OCI-LY7 (cell line): ENCODE measurements at regions not wholly inside any gene's neighbourhood (a gene's known extent, or its start where the extent isn't known, plus 50 kb on each side); places are given as distances from the start of the nearest gene placed in this dataset.

Experiments used
- BruUV-seq: library from RNA; stranded (reverse); fragments of 400-500 nt; replicated peaks from 2 replicates; lab custom pipeline; 2021; lab: Mats Ljungman, UMichigan
- CTCF ChIA-PET: fragments of 300-600 bp; sonication (Branson Sonifier 250); formaldehyde crosslinking; loops from one replicate; lab custom pipeline; 2022; ENCODE audit warnings: antibody characterized with exemption; ENCODE audit not compliant: unreplicated experiment; lab: Charles Lee
- POLR2A ChIA-PET: fragments of 300-600 bp; sonication (Branson Sonifier 250); formaldehyde crosslinking; loops from one replicate; lab custom pipeline; 2022; ENCODE audit warnings: antibody characterized with exemption; lab: Charles Lee
- DNase-seq: peaks from one replicate; pipeline ENCODE4 v3.0.0-alpha.2; 2015; ENCODE audit warnings: low spot score
- H2AFZ ChIP-seq: fragments of 200-600 bp; sonication (generic), shearing (Covaris generic); 2 replicates; pipeline ENCODE4 v1.6.1; 2014; ENCODE audit warnings: mild to moderate bottlenecking, antibody characterized with exemption, low read length, moderate library complexity
- H3K27ac ChIP-seq: fragments of 200-600 bp; sonication (generic); 2 replicates; pipeline ENCODE4 v1.5.1; 2014; ENCODE audit warnings: mixed run types, low read depth, mild to moderate bottlenecking, moderate library complexity, low read length, inconsistent platforms; ENCODE audit not compliant: poor library complexity, severe bottlenecking
- H3K36me3 ChIP-seq: fragments of 200-600 bp; sonication (generic); 2 replicates; pipeline ENCODE4 v1.6.1; 2014; ENCODE audit warnings: mild to moderate bottlenecking, antibody characterized with exemption, low read length, moderate library complexity, mixed read lengths; ENCODE audit not compliant: insufficient read depth
- H3K4me1 ChIP-seq: fragments of 200-600 bp; sonication (generic); 2 replicates; pipeline ENCODE4 v1.5.1; 2014; ENCODE audit warnings: mild to moderate bottlenecking, low read length; ENCODE audit not compliant: insufficient read depth, poor library complexity, severe bottlenecking
- H3K4me2 ChIP-seq: fragments of 200-600 bp; sonication (generic); 2 replicates; pipeline ENCODE4 v1.6.1; 2014; ENCODE audit warnings: mild to moderate bottlenecking, low read length
- H3K4me3 ChIP-seq: fragments of 200-600 bp; sonication (generic); 2 replicates; pipeline ENCODE4 v1.5.1; 2014; ENCODE audit warnings: mild to moderate bottlenecking, low read depth, low read length; ENCODE audit not compliant: poor library complexity, severe bottlenecking
- H3K79me2 ChIP-seq: fragments of 200-600 bp; sonication (generic); 2 replicates; pipeline ENCODE4 v1.6.1; 2016; ENCODE audit warnings: low read depth, mild to moderate bottlenecking, low read length, moderate library complexity, mixed read lengths; ENCODE audit not compliant: insufficient read depth
- H3K9me2 ChIP-seq: fragments of 200-600 bp; sonication (generic); 2 replicates; pipeline ENCODE4 v1.6.1; 2016; ENCODE audit warnings: mild to moderate bottlenecking, low read length, mixed read lengths; ENCODE audit not compliant: insufficient read depth
- H3K9me3 ChIP-seq: fragments of 200-600 bp; sonication (generic); 2 replicates; pipeline ENCODE4 v1.6.1; 2014; ENCODE audit warnings: mild to moderate bottlenecking, mixed run types, low read length, mixed read lengths
- H4K20me1 ChIP-seq: fragments of 200-600 bp; sonication (generic); 2 replicates; pipeline ENCODE4 v1.6.1; 2014; ENCODE audit warnings: mild to moderate bottlenecking, antibody characterized with exemption, low read length, moderate library complexity, mixed read lengths; ENCODE audit not compliant: insufficient read depth
- CTCF ChIP-seq: fragments of 200-600 bp; sonication (generic); conservative IDR thresholded peaks from 2 replicates; pipeline ENCODE4 v1.5.1; 2014; ENCODE audit warnings: mild to moderate bottlenecking, antibody characterized with exemption, low read length, moderate library complexity, mixed read lengths
- EZH2phosphoT487 ChIP-seq: fragments of 200-600 bp; sonication (generic); IDR thresholded peaks from 2 replicates; pipeline ENCODE4 v1.6.1; 2018; ENCODE audit warnings: low read depth, borderline replicate concordance, mild to moderate bottlenecking, mixed run types, antibody characterized with exemption, low read length, moderate library complexity, mixed read lengths
- intact Hi-C: fragments of 100-400 bp; cut with micrococcal nuclease; formaldehyde crosslinking; loops from one replicate; pipeline ENCODE4 v1.10.0; 2022; ENCODE audit not compliant: unreplicated experiment

GRCh38 chr4:61067381-61067780 lies 132.7 kb upstream of the ADGRL3 start:
- CTCF ChIA-PET = no interaction called here
- H3K36me3 ChIP-seq = no peaks in the 10 kb centered on the region
- BruUV-seq = no TSS peak

GRCh38 chr4:61068060-61068459 lies 132.1 kb upstream of the ADGRL3 start:
- ChIA-PET CTCF (no interaction called here), POLR2A (no interaction called here)
- no peak overlapping the region for H2AFZ ChIP-seq
- no peaks in the 10 kb centered on the region for H3K4me1 ChIP-seq
- no peak overlapping the region for H3K4me2 ChIP-seq
- BruUV-seq = no TSS peak
- H3K4me3 ChIP-seq = no peak overlapping the region
- H3K27ac ChIP-seq = no peak overlapping the region
- DNase-seq = no peak
- intact Hi-C loops = no loop called here
- TF ChIP-seq CTCF (no peak), EZH2phosphoT487 (no peak)
- no peaks in the 10 kb centered on the region for H3K9me2 ChIP-seq
- H4K20me1 ChIP-seq = no peaks in the 10 kb centered on the region
- H3K9me3 ChIP-seq = no peaks in the 10 kb centered on the region
- H3K36me3 ChIP-seq = no peaks in the 10 kb centered on the region
- H3K79me2 ChIP-seq = no peaks in the 10 kb centered on the region

More at GRCh38 chr4:61067381-61067780, 132.7 kb upstream of the ADGRL3 start:
- H3K4me3 ChIP-seq = no peak overlapping the region
- H2AFZ ChIP-seq = no peak overlapping the region
- H4K20me1 ChIP-seq = no peaks in the 10 kb centered on the region
- H3K27ac ChIP-seq = no peak overlapping the region
- H3K79me2 ChIP-seq = no peaks in the 10 kb centered on the region
- intact Hi-C loops = no loop called here
- H3K4me1 ChIP-seq = no peaks in the 10 kb centered on the region
- POLR2A ChIA-PET = no interaction called here
- no peak for TF ChIP-seq EZH2phosphoT487
- TF ChIP-seq CTCF = no peak
- no peak overlapping the region for H3K4me2 ChIP-seq
- H3K9me3 ChIP-seq = no peaks in the 10 kb centered on the region
- H3K9me2 ChIP-seq = no peaks in the 10 kb centered on the region
- no peak for DNase-seq

DNA sequence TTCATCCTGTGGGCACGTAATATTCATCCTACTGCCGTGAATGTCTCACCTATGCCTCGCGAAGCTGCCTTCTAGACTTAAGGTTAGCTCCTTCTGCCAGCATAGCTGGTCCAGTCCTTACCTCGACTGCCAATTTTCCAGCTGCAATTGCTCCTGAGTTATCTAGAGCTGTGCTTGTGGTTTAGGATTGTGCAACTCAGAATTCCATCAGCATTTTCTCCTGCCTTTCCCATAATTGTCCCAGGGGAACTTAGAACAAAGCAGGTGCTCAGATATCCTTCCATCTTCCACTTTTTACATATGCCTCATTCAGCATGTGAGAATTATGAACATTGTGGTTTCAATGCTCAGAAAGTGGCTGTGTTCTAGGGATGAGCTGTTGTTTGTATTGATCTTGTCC lies 131.4 kb upstream of the ADGRL3 start:
- Histone ChIP-seq H3K79me2 (no peaks in the 10 kb centered on the region), H3K27ac (no peak overlapping the region), H3K9me3 (no peaks in the 10 kb centered on the region), H2AFZ (no peak overlapping the region), H4K20me1 (no peaks in the 10 kb centered on the region), H3K36me3 (no peaks in the 10 kb centered on the region), H3K9me2 (no peaks in the 10 kb centered on the region), H3K4me3 (no peak overlapping the region), H3K4me1 (no peaks in the 10 kb centered on the region), H3K4me2 (no peak overlapping the region)
- POLR2A ChIA-PET = no interaction called here
- no TSS peak for BruUV-seq
- TF ChIP-seq CTCF (no peak), EZH2phosphoT487 (no peak)
- CTCF ChIA-PET = no interaction called here
- no peak for DNase-seq
- intact Hi-C loops = no loop called here
